B cell (primary cell): ENCODE measurements at regions not wholly inside any gene's neighbourhood (a gene's known extent, or its start where the extent isn't known, plus 50 kb on each side); places are given as distances from the start of the nearest gene placed in this dataset.

Source experiments
- ATAC-seq: fragments of 200-7000 bp; cut with Tn5 transposase; one replicate; pipeline ENCODE4 v1.10.0; 2021; ENCODE audit warnings: low read depth, mild to moderate bottlenecking, moderate number of reproducible peaks, moderate library complexity
- CTCF ChIA-PET: fragments of 350-600 bp; sonication (Branson Sonifier 250); formaldehyde crosslinking; loops from one replicate; lab custom pipeline; 2021; ENCODE audit warnings: antibody characterized with exemption, inconsistent platforms; lab: Charles Lee
- POLR2A ChIA-PET: fragments of 350-600 bp; sonication (Branson Sonifier 250); formaldehyde crosslinking; loops from one replicate; lab custom pipeline; 2021; ENCODE audit warnings: antibody characterized with exemption; lab: Charles Lee
- DNase-seq: peaks from one replicate; pipeline ENCODE4 v3.0.0; 2013
- H2AFZ ChIP-seq: 2 replicates; pipeline ENCODE4 v1.6.1; 2012; ENCODE audit warnings: mild to moderate bottlenecking, low read depth, low read length; ENCODE audit not compliant: insufficient read depth, poor library complexity, severe bottlenecking
- H3K27ac ChIP-seq, 2 donors: 1 replicate in 1 of 2; 2 replicates in 1 of 2; pipeline ENCODE4 v1.5.1; 2012 to 2013; ENCODE audit warnings: low read length in 2 of 2, mild to moderate bottlenecking in 2 of 2, moderate library complexity in 1 of 2
- H3K27me3 ChIP-seq, 4 experiments: fragments of 200-600 bp in 1 of 4; sonication (generic) in 1 of 4; replicated peaks in 1 of 4; 1 replicate in 2 of 4; 2 replicates in 2 of 4; pipeline versions ENCODE4 v1.6.1 to v1.7.0; 2013 to 2016; ENCODE audit warnings: low read length in 3 of 4, mild to moderate bottlenecking in 2 of 4, mixed read lengths in 1 of 4, moderate library complexity in 1 of 4; ENCODE audit not compliant: insufficient read depth in 4 of 4, control insufficient read depth in 3 of 4; ENCODE audit errors: control extremely low read depth in 1 of 4
- H3K36me3 ChIP-seq, 2 experiments: replicated peaks in 1 of 2; 1 replicate in 1 of 2; 2 replicates in 1 of 2; pipeline versions ENCODE4 v1.6.1 to v1.7.1; 2013; ENCODE audit warnings: low read length in 1 of 2; ENCODE audit not compliant: insufficient read depth in 2 of 2, control insufficient read depth in 1 of 2; ENCODE audit errors: control extremely low read depth in 1 of 2, extremely low read depth in 1 of 2
- H3K4me1 ChIP-seq, 2 donors: fragments of 200-600 bp in 1 of 2; sonication (generic) in 1 of 2; 1 replicate in 1 of 2; 2 replicates in 1 of 2; pipeline versions ENCODE4 v1.5.1 to v1.6.1; 2013 to 2017; ENCODE audit warnings: low read length in 2 of 2; ENCODE audit not compliant: control insufficient read depth in 2 of 2, insufficient read depth in 2 of 2
- H3K4me2 ChIP-seq: replicated peaks from 2 replicates; pipeline ENCODE3; 2012; ENCODE audit warnings: mild to moderate bottlenecking, low read depth, low read length; ENCODE audit not compliant: poor library complexity, severe bottlenecking
- H3K4me3 ChIP-seq, 5 experiments: fragments of 200-600 bp in 1 of 5; sonication (generic) in 1 of 5; 1 replicate in 3 of 5; 2 replicates in 2 of 5; pipeline versions ENCODE4 v1.5.1 to v1.7.0; 2011 to 2016; ENCODE audit warnings: low read length in 4 of 5, mild to moderate bottlenecking in 4 of 5, low read depth in 2 of 5, control low read depth in 1 of 5, moderate library complexity in 1 of 5; ENCODE audit not compliant: insufficient read depth in 1 of 5; ENCODE audit errors: control extremely low read depth in 1 of 5, extremely low read depth in 1 of 5
- H3K79me2 ChIP-seq: fragments of 200-600 bp; sonication (generic); one replicate; pipeline ENCODE4 v1.6.0; 2016; ENCODE audit warnings: low read length; ENCODE audit not compliant: control insufficient read depth, insufficient read depth
- H3K9ac ChIP-seq: fragments of 200-600 bp; sonication (generic); 2 replicates; pipeline ENCODE4 v1.6.1; 2017; ENCODE audit warnings: mild to moderate bottlenecking, low read length, moderate library complexity
- H3K9me3 ChIP-seq, 3 donors: one replicate each; pipeline versions ENCODE4 v1.6.1 to v1.7.1; 2013; ENCODE audit warnings: low read length in 2 of 3; ENCODE audit not compliant: control insufficient read depth in 2 of 3, insufficient read depth in 1 of 3; ENCODE audit errors: control extremely low read depth in 1 of 3
- H4K20me1 ChIP-seq: 2 replicates; pipeline ENCODE4 v1.6.0; 2012; ENCODE audit warnings: mild to moderate bottlenecking, low read length; ENCODE audit not compliant: insufficient read depth, control insufficient read depth, poor library complexity, severe bottlenecking
- H3K27ac Mint-ChIP-seq: one replicate; pipeline ENCODE4 v1.8.0; 2021; ENCODE audit warnings: mixed read lengths
- H3K27me3 Mint-ChIP-seq: one replicate; pipeline ENCODE4 v1.8.0; 2021; ENCODE audit warnings: mixed read lengths
- H3K4me1 Mint-ChIP-seq: one replicate; pipeline ENCODE4 v1.8.0; 2021; ENCODE audit warnings: mixed read lengths
- H3K4me3 Mint-ChIP-seq: one replicate; pipeline ENCODE4 v1.8.0; 2021; ENCODE audit warnings: mixed read lengths
- H3K9me3 Mint-ChIP-seq: one replicate; pipeline ENCODE4 v1.8.0; 2022; ENCODE audit warnings: mixed read lengths; ENCODE audit not compliant: insufficient read depth
- EZH2 ChIP-seq: IDR thresholded peaks from 2 replicates; pipeline ENCODE4 v1.6.1; 2012; ENCODE audit warnings: borderline replicate concordance, low read depth, mild to moderate bottlenecking, moderate library complexity, low read length; ENCODE audit not compliant: insufficient read depth, poor library complexity, severe bottlenecking
- WGBS: methylation state at CpG from one replicate; pipeline ENCODE4 v1.1.5; 2013; ENCODE audit warnings: missing lambda C conversion rate; ENCODE audit not compliant: insufficient coverage; 5-methylcytosine and 5-hydroxymethylcytosine counted together
- intact Hi-C: fragments of 100-400 bp; cut with micrococcal nuclease; formaldehyde crosslinking; loops from one replicate; pipeline ENCODE4 v1.10.0; 2022
- TF ChIP-seq, protein P1 (sequence below): fragments of 200-600 bp; IDR thresholded peaks from one replicate; pipeline ENCODE4 v1.8.0; 2022; ENCODE audit warnings: antibody characterized with exemption, mild to moderate bottlenecking

GRCh38 chr7:54116956-54117355 is 425.2 kb upstream of the VSTM2A start:
- Histone ChIP-seq H3K4me2 (no peak overlapping the region), H2AFZ (no peak overlapping the region), H3K4me1 (no peaks in the 10 kb centered on the region), H3K4me3 (no peak overlapping the region), H3K27ac (no peak overlapping the region), H3K79me2 (no peaks in the 10 kb centered on the region), H4K20me1 (no peaks in the 10 kb centered on the region), H3K36me3 (no peaks in the 10 kb centered on the region), H3K9me3 (peaks cover 0 to 9% (median 0%) of the 10 kb centered on the region in 3 donors), H3K9ac (no peak overlapping the region), H3K27me3 (no peaks in the 10 kb centered on the region)
- ChIA-PET POLR2A (no interaction called here), CTCF (no interaction called here)
- Mint-ChIP-seq H3K9me3 (peaks cover under 1% of the 10 kb centered on the region), H3K4me3 (no peak overlapping the region), H3K27ac (no peak overlapping the region), H3K27me3 (no peaks in the 10 kb centered on the region), H3K4me1 (no peaks in the 10 kb centered on the region)
- TF ChIP-seq, protein P1, sequence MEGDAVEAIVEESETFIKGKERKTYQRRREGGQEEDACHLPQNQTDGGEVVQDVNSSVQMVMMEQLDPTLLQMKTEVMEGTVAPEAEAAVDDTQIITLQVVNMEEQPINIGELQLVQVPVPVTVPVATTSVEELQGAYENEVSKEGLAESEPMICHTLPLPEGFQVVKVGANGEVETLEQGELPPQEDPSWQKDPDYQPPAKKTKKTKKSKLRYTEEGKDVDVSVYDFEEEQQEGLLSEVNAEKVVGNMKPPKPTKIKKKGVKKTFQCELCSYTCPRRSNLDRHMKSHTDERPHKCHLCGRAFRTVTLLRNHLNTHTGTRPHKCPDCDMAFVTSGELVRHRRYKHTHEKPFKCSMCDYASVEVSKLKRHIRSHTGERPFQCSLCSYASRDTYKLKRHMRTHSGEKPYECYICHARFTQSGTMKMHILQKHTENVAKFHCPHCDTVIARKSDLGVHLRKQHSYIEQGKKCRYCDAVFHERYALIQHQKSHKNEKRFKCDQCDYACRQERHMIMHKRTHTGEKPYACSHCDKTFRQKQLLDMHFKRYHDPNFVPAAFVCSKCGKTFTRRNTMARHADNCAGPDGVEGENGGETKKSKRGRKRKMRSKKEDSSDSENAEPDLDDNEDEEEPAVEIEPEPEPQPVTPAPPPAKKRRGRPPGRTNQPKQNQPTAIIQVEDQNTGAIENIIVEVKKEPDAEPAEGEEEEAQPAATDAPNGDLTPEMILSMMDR, result no peak
- no peak for TF ChIP-seq EZH2
- DNase-seq, result no peak
- WGBS, result no CpG with 5 or more reads among the region's 2 CpGs
- no peak for ATAC-seq
- intact Hi-C loops, result no loop called here

- Histone ChIP-seq H3K9me3 (no peaks in the 10 kb centered on the region), H3K27me3 (no peaks in the 10 kb centered on the region), H3K4me3 (no peak overlapping the region), H3K4me1 (no peaks in the 10 kb centered on the region), H2AFZ (no peak overlapping the region), H3K27ac (no peak overlapping the region), H3K79me2 (no peaks in the 10 kb centered on the region), H3K4me2 (no peak overlapping the region), H3K9ac (no peak overlapping the region), H4K20me1 (no peaks in the 10 kb centered on the region), H3K36me3 (no peaks in the 10 kb centered on the region)
- H3K9me3 Mint-ChIP-seq, result peaks cover 19% of the 10 kb centered on the region
- intact Hi-C loops, result no loop called here
- DNase-seq (no peak), ATAC-seq (no peak)
- no peaks in the 10 kb centered on the region for H3K4me1 Mint-ChIP-seq
- POLR2A ChIA-PET, result no interaction called here
- CTCF ChIA-PET, result no interaction called here
- TF ChIP-seq, protein P1, result no peak
- TF ChIP-seq EZH2, result no peak
- no peaks in the 10 kb centered on the region for H3K27me3 Mint-ChIP-seq
- no peak overlapping the region for H3K27ac Mint-ChIP-seq
- no peak overlapping the region for H3K4me3 Mint-ChIP-seq
Measured at GRCh38 chr7:54129035-54129434, 413.1 kb upstream of the VSTM2A start.
